IMR-90 (cell line): ENCODE measurements at regions not wholly inside any gene's neighbourhood (a gene's known extent, or its start where the extent isn't known, plus 50 kb on each side); places are given as distances from the start of the nearest gene placed in this dataset.

Source experiments
- CHD1 ChIP-seq: IDR thresholded peaks from 2 replicates; pipeline ENCODE4 v1.6.1; 2012; ENCODE audit warnings: low read depth, low read length, improper control_type of control experiment
- MAZ ChIP-seq: IDR thresholded peaks from 2 replicates; pipeline ENCODE4 v1.6.1; 2012; ENCODE audit warnings: low read depth, mild to moderate bottlenecking, low read length, improper control_type of control experiment, moderate library complexity, borderline replicate concordance
- POLR2A ChIP-seq: IDR thresholded peaks from 2 replicates; pipeline ENCODE4 v1.6.1; 2012; ENCODE audit warnings: mild to moderate bottlenecking, low read depth, low read length
- RFX5 ChIP-seq: IDR thresholded peaks from 2 replicates; pipeline ENCODE4 v1.8.0; 2012; ENCODE audit warnings: low read depth, mild to moderate bottlenecking, low read length, moderate library complexity
- SMC3 ChIP-seq: fragments of 150-350 bp; IDR thresholded peaks from 2 replicates; pipeline ENCODE4 v1.6.1; 2016; ENCODE audit warnings: low read depth, mild to moderate bottlenecking, antibody characterized with exemption, low read length, moderate library complexity
- TF ChIP-seq, protein P1 (sequence below): conservative IDR thresholded peaks from 2 replicates; pipeline ENCODE4 v1.5.1; 2012; ENCODE audit warnings: mild to moderate bottlenecking, low read depth, low read length, improper control_type of control experiment
- TF ChIP-seq, protein P2 (sequence below): fragments of 150-350 bp; IDR thresholded peaks from 2 replicates; pipeline ENCODE4 v1.6.1; 2017; ENCODE audit warnings: mild to moderate bottlenecking, antibody characterized with exemption, low read length, low read depth
- TF ChIP-seq, protein P3 (sequence below): fragments of 150-350 bp; IDR thresholded peaks from 2 replicates; pipeline ENCODE4 v1.6.1; 2016; ENCODE audit warnings: low read depth, mild to moderate bottlenecking, low read length, moderate library complexity, borderline replicate concordance

DNA sequence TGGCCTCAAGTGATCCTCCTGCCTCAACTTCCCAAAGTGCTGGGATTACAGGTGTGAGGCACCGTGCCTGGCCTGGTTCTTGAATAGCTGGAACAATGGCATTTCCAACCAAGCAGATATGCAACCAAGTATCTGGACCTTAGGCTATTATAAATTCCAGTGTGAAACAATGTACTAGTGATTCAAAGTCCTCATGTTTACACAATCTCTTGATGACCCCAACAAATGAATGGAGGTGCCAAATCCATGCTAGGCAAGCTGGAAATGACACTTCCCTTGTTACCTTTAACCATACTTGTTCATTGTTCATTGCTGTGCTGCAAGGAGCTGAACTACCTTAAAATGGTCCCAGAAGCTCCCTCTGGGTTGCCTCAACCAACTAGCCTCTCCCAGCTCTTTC is 282.2 kb upstream of the KLF14 start:
- TF ChIP-seq, protein P1, sequence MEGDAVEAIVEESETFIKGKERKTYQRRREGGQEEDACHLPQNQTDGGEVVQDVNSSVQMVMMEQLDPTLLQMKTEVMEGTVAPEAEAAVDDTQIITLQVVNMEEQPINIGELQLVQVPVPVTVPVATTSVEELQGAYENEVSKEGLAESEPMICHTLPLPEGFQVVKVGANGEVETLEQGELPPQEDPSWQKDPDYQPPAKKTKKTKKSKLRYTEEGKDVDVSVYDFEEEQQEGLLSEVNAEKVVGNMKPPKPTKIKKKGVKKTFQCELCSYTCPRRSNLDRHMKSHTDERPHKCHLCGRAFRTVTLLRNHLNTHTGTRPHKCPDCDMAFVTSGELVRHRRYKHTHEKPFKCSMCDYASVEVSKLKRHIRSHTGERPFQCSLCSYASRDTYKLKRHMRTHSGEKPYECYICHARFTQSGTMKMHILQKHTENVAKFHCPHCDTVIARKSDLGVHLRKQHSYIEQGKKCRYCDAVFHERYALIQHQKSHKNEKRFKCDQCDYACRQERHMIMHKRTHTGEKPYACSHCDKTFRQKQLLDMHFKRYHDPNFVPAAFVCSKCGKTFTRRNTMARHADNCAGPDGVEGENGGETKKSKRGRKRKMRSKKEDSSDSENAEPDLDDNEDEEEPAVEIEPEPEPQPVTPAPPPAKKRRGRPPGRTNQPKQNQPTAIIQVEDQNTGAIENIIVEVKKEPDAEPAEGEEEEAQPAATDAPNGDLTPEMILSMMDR: no peak
- TF ChIP-seq, protein P2, sequence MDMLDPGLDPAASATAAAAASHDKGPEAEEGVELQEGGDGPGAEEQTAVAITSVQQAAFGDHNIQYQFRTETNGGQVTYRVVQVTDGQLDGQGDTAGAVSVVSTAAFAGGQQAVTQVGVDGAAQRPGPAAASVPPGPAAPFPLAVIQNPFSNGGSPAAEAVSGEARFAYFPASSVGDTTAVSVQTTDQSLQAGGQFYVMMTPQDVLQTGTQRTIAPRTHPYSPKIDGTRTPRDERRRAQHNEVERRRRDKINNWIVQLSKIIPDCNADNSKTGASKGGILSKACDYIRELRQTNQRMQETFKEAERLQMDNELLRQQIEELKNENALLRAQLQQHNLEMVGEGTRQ: no peak
- TF ChIP-seq POLR2A (no peak), MAZ (no peak), SMC3 (no peak), RFX5 (no peak), CHD1 (no peak)
- TF ChIP-seq, protein P3, sequence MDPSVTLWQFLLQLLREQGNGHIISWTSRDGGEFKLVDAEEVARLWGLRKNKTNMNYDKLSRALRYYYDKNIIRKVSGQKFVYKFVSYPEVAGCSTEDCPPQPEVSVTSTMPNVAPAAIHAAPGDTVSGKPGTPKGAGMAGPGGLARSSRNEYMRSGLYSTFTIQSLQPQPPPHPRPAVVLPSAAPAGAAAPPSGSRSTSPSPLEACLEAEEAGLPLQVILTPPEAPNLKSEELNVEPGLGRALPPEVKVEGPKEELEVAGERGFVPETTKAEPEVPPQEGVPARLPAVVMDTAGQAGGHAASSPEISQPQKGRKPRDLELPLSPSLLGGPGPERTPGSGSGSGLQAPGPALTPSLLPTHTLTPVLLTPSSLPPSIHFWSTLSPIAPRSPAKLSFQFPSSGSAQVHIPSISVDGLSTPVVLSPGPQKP: no peak
